GM12875 (cell line): ENCODE measurements at regions not wholly inside any gene's neighbourhood (a gene's known extent, or its start where the extent isn't known, plus 50 kb on each side); places are given as distances from the start of the nearest gene placed in this dataset.

Source experiments
- H3K4me3 ChIP-seq: one replicate; pipeline ENCODE4 v1.5.1; 2011; ENCODE audit warnings: low read depth, low read length, control low read depth
- TF ChIP-seq, protein P1 (sequence below): IDR thresholded peaks from 2 replicates; pipeline ENCODE4 v1.5.1; 2011; ENCODE audit warnings: low read depth, mild to moderate bottlenecking, control low read depth, inconsistent platforms, low read length, moderate library complexity, borderline replicate concordance; ENCODE audit not compliant: insufficient read depth

GRCh38 chr5:31036411-31036810 lies 157.1 kb upstream of the CDH6 start:
- TF ChIP-seq, protein P1, sequence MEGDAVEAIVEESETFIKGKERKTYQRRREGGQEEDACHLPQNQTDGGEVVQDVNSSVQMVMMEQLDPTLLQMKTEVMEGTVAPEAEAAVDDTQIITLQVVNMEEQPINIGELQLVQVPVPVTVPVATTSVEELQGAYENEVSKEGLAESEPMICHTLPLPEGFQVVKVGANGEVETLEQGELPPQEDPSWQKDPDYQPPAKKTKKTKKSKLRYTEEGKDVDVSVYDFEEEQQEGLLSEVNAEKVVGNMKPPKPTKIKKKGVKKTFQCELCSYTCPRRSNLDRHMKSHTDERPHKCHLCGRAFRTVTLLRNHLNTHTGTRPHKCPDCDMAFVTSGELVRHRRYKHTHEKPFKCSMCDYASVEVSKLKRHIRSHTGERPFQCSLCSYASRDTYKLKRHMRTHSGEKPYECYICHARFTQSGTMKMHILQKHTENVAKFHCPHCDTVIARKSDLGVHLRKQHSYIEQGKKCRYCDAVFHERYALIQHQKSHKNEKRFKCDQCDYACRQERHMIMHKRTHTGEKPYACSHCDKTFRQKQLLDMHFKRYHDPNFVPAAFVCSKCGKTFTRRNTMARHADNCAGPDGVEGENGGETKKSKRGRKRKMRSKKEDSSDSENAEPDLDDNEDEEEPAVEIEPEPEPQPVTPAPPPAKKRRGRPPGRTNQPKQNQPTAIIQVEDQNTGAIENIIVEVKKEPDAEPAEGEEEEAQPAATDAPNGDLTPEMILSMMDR: no peak
- H3K4me3 ChIP-seq: no peak overlapping the region

DNA sequence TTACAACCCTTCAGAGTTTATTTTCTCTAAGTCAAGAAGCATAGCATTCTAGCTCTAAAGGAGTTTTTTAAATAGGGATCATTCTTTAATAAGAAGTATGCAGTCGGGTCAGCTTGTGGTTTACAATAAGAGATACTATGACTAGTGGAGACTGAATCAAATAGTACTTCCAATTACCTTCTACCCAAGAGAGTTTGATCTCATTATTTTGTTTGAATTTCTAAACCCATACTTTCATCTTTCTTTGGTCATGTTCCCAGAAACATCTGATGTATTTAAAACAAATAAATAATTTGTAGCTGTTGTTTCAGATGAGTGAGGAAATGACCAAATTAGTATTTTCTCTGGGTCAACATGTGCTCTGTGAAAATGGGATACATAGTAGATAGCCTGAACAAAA lies 160.2 kb upstream of the CDH6 start:
- no peak overlapping the region for H3K4me3 ChIP-seq
- TF ChIP-seq, protein P1: no peak

DNA sequence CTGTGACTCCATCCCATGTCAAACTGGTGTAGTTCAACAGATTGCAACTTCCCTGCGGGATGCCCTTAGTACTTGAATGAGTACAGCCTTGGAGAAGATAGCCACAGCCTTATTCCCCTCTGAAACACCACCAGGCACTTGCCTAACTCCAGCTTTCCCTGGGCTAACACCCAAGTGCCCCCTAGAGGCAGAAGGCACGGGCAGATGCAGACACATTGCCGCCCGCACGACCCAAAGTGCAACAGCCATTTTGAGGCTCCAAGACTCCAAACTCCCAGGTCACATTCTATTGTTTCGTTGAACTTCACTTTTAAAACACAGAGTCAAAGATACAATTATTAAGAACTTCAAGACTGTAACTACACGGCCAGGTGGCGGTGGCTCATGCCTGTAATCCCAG lies 163.6 kb upstream of the CDH6 start:
- TF ChIP-seq, protein P1: no peak
- no peak overlapping the region for H3K4me3 ChIP-seq

GRCh38 chr5:31027721-31028120 lies 165.8 kb upstream of the CDH6 start:
- H3K4me3 ChIP-seq: no peak overlapping the region
- TF ChIP-seq, protein P1: no peak

- no peak overlapping the region for H3K4me3 ChIP-seq
- TF ChIP-seq, protein P1: no peak
These were observed 170.4 kb upstream of the CDH6 start for GRCh38 chr5:31023105-31023504.

DNA sequence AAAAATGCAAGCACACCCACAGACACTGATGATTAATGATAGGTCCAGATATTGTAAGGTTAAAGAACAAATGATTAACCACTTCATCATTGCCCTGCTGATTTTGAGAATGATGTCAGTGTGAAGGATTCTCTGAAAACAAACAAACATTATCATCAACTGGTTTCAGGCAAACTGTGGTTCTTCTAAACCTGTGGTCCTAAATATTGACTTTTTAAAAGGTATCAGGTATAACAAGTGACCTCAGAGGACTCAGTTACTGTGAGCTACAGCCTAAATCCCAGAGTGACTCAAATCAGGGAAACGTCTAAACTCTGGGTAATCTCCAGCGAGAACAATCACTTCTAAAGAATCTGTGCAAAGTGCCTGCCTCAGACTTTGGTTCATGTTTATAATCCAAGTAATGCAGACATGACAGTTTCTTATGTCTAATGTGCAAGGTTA lies 172.3 kb upstream of the CDH6 start:
- no peak overlapping the region for H3K4me3 ChIP-seq
- TF ChIP-seq, protein P1: no peak

GRCh38 chr5:31008231-31008630 lies 185.3 kb upstream of the CDH6 start:
- TF ChIP-seq, protein P1: no peak
- no peak overlapping the region for H3K4me3 ChIP-seq
